OCI-LY7 (cell line): ENCODE measurements at regions not wholly inside any gene's neighbourhood (a gene's known extent, or its start where the extent isn't known, plus 50 kb on each side); places are given as distances from the start of the nearest gene placed in this dataset.

Experiments
- BruUV-seq: library from RNA; stranded (reverse); fragments of 400-500 nt; replicated peaks from 2 replicates; lab custom pipeline; 2021; lab: Mats Ljungman, UMichigan
- CTCF ChIA-PET: fragments of 300-600 bp; sonication (Branson Sonifier 250); formaldehyde crosslinking; loops from one replicate; lab custom pipeline; 2022; ENCODE audit warnings: antibody characterized with exemption; ENCODE audit not compliant: unreplicated experiment; lab: Charles Lee
- POLR2A ChIA-PET: fragments of 300-600 bp; sonication (Branson Sonifier 250); formaldehyde crosslinking; loops from one replicate; lab custom pipeline; 2022; ENCODE audit warnings: antibody characterized with exemption; lab: Charles Lee
- DNase-seq: peaks from one replicate; pipeline ENCODE4 v3.0.0-alpha.2; 2015; ENCODE audit warnings: low spot score
- H2AFZ ChIP-seq: fragments of 200-600 bp; sonication (generic), shearing (Covaris generic); 2 replicates; pipeline ENCODE4 v1.6.1; 2014; ENCODE audit warnings: mild to moderate bottlenecking, antibody characterized with exemption, low read length, moderate library complexity
- H3K27ac ChIP-seq: fragments of 200-600 bp; sonication (generic); 2 replicates; pipeline ENCODE4 v1.5.1; 2014; ENCODE audit warnings: mixed run types, low read depth, mild to moderate bottlenecking, moderate library complexity, low read length, inconsistent platforms; ENCODE audit not compliant: poor library complexity, severe bottlenecking
- H3K36me3 ChIP-seq: fragments of 200-600 bp; sonication (generic); 2 replicates; pipeline ENCODE4 v1.6.1; 2014; ENCODE audit warnings: mild to moderate bottlenecking, antibody characterized with exemption, low read length, moderate library complexity, mixed read lengths; ENCODE audit not compliant: insufficient read depth
- H3K4me1 ChIP-seq: fragments of 200-600 bp; sonication (generic); 2 replicates; pipeline ENCODE4 v1.5.1; 2014; ENCODE audit warnings: mild to moderate bottlenecking, low read length; ENCODE audit not compliant: insufficient read depth, poor library complexity, severe bottlenecking
- H3K4me2 ChIP-seq: fragments of 200-600 bp; sonication (generic); 2 replicates; pipeline ENCODE4 v1.6.1; 2014; ENCODE audit warnings: mild to moderate bottlenecking, low read length
- H3K4me3 ChIP-seq: fragments of 200-600 bp; sonication (generic); 2 replicates; pipeline ENCODE4 v1.5.1; 2014; ENCODE audit warnings: mild to moderate bottlenecking, low read depth, low read length; ENCODE audit not compliant: poor library complexity, severe bottlenecking
- H3K79me2 ChIP-seq: fragments of 200-600 bp; sonication (generic); 2 replicates; pipeline ENCODE4 v1.6.1; 2016; ENCODE audit warnings: low read depth, mild to moderate bottlenecking, low read length, moderate library complexity, mixed read lengths; ENCODE audit not compliant: insufficient read depth
- H3K9me2 ChIP-seq: fragments of 200-600 bp; sonication (generic); 2 replicates; pipeline ENCODE4 v1.6.1; 2016; ENCODE audit warnings: mild to moderate bottlenecking, low read length, mixed read lengths; ENCODE audit not compliant: insufficient read depth
- H3K9me3 ChIP-seq: fragments of 200-600 bp; sonication (generic); 2 replicates; pipeline ENCODE4 v1.6.1; 2014; ENCODE audit warnings: mild to moderate bottlenecking, mixed run types, low read length, mixed read lengths
- H4K20me1 ChIP-seq: fragments of 200-600 bp; sonication (generic); 2 replicates; pipeline ENCODE4 v1.6.1; 2014; ENCODE audit warnings: mild to moderate bottlenecking, antibody characterized with exemption, low read length, moderate library complexity, mixed read lengths; ENCODE audit not compliant: insufficient read depth
- EZH2phosphoT487 ChIP-seq: fragments of 200-600 bp; sonication (generic); IDR thresholded peaks from 2 replicates; pipeline ENCODE4 v1.6.1; 2018; ENCODE audit warnings: low read depth, borderline replicate concordance, mild to moderate bottlenecking, mixed run types, antibody characterized with exemption, low read length, moderate library complexity, mixed read lengths
- intact Hi-C: fragments of 100-400 bp; cut with micrococcal nuclease; formaldehyde crosslinking; loops from one replicate; pipeline ENCODE4 v1.10.0; 2022; ENCODE audit not compliant: unreplicated experiment
- TF ChIP-seq, protein P1 (sequence below): fragments of 200-600 bp; sonication (generic); conservative IDR thresholded peaks from 2 replicates; pipeline ENCODE4 v1.5.1; 2014; ENCODE audit warnings: mild to moderate bottlenecking, antibody characterized with exemption, low read length, moderate library complexity, mixed read lengths

DNA sequence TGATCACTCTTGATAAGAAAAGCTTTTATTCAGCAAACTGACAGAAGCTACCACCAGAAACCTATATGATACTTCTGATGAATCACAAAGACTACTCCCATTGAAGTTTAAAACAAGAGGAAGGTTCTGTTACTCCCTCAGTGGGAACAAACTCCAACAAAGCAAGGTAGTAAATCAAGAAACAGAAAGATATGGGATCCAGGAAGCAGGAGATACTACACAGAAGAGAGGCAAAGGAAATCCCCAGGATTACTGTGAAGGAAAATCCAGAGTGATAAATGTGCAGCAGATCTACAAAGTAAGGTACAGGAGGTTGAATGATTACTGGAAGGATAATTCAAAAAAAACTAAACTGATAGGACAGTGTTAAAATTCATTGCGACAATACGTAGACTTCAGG is 222.4 kb downstream of the HHIP start:
- no peak for DNase-seq
- no peaks in the 10 kb centered on the region for H3K4me1 ChIP-seq
- no peaks in the 10 kb centered on the region for H3K9me2 ChIP-seq
- no peak overlapping the region for H3K27ac ChIP-seq
- TF ChIP-seq, protein P1, sequence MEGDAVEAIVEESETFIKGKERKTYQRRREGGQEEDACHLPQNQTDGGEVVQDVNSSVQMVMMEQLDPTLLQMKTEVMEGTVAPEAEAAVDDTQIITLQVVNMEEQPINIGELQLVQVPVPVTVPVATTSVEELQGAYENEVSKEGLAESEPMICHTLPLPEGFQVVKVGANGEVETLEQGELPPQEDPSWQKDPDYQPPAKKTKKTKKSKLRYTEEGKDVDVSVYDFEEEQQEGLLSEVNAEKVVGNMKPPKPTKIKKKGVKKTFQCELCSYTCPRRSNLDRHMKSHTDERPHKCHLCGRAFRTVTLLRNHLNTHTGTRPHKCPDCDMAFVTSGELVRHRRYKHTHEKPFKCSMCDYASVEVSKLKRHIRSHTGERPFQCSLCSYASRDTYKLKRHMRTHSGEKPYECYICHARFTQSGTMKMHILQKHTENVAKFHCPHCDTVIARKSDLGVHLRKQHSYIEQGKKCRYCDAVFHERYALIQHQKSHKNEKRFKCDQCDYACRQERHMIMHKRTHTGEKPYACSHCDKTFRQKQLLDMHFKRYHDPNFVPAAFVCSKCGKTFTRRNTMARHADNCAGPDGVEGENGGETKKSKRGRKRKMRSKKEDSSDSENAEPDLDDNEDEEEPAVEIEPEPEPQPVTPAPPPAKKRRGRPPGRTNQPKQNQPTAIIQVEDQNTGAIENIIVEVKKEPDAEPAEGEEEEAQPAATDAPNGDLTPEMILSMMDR, result no peak
- TF ChIP-seq EZH2phosphoT487, result no peak
- H3K4me3 ChIP-seq, result no peak overlapping the region
- intact Hi-C loops, result no loop called here
- no peak overlapping the region for H2AFZ ChIP-seq
- CTCF ChIA-PET, result no interaction called here
- H4K20me1 ChIP-seq, result no peaks in the 10 kb centered on the region
- no TSS peak for BruUV-seq
- H3K79me2 ChIP-seq, result no peaks in the 10 kb centered on the region
- H3K4me2 ChIP-seq, result no peak overlapping the region
- POLR2A ChIA-PET, result interaction anchor here (0.6 kb wide), 1 partner anchor 13 kb away, joined by 3 read pairs; no protein-coding TSS in a partner anchor
- H3K36me3 ChIP-seq, result no peaks in the 10 kb centered on the region
- no peaks in the 10 kb centered on the region for H3K9me3 ChIP-seq

DNA sequence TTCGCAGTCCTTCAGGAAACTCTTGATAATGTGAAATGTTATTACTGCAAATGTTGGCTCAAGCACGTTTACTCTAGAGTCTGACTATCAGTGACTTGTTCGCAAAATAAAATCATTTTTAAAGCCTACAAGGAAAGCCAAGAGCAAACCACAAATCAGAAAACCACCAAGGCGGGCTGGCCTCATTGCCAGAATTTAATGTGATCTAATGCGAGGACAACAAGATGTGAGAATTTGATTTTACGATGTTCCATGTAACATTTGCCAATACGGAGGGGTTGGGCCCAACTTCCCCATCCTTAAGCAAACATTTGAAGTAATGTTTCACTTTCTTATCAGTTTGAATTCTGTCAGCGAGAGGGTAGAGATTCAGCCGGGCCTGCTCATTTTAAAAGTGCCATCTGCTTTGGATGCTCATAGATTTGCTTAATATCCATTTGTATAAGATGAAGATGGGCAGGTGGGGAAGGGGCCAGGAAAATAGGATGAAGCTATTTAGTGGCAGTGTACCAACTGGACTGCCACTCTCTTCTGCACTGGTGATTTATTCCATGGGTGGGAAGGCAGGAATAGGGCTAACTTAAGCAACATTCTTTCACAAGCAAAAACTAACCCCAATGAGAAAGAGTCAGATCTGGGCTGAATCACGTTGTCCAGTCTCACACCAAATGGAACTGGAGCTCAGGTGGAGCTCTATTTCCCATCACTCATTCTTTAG is 225.3 kb downstream of the ANAPC10 start:
- H2AFZ ChIP-seq, result no peak overlapping the region
- intact Hi-C loops, result no loop called here
- no peak overlapping the region for H3K4me3 ChIP-seq
- H3K4me2 ChIP-seq, result no peak overlapping the region
- no peak overlapping the region for H3K27ac ChIP-seq
- no peak for DNase-seq
- no peaks in the 10 kb centered on the region for H3K79me2 ChIP-seq
- ChIA-PET POLR2A (interaction anchor here (0.8 kb wide), 1 partner anchor 31 kb away, joined by 4 read pairs; no protein-coding TSS in a partner anchor), CTCF (interaction anchor here (1.0 kb wide), 1 partner anchor 92 kb away, joined by 3 read pairs; no protein-coding TSS in a partner anchor)
- H3K4me1 ChIP-seq, result no peaks in the 10 kb centered on the region
- TF ChIP-seq, protein P1, result no peak
- TF ChIP-seq EZH2phosphoT487, result no peak
- no peaks in the 10 kb centered on the region for H3K9me2 ChIP-seq
- no peaks in the 10 kb centered on the region for H4K20me1 ChIP-seq
- no peaks in the 10 kb centered on the region for H3K36me3 ChIP-seq
- H3K9me3 ChIP-seq, result no peaks in the 10 kb centered on the region
- BruUV-seq, result no TSS peak
